HepG2 (cell line): ENCODE measurements at regions not wholly inside any gene's neighbourhood (a gene's known extent, or its start where the extent isn't known, plus 50 kb on each side); places are given as distances from the start of the nearest gene placed in this dataset.

ENCODE experiments used
- ATAC-seq: fragments of 200-7000 bp; cut with Tn5 transposase; 3 replicates; pipeline ENCODE4 v1.9.1; 2020; ENCODE audit warnings: mild to moderate bottlenecking, moderate library complexity
- BruUV-seq: library from RNA; stranded (reverse); fragments of 400-500 nt; replicated peaks from 2 replicates; lab custom pipeline; 2021; lab: Mats Ljungman, UMichigan
- CTCF ChIA-PET: fragments of 300-600 bp; formaldehyde crosslinking; extraction: SDS; loops from one replicate; lab custom pipeline; 2021; ENCODE audit warnings: low total read pairs, inconsistent platforms, low intra/inter-chr PET ratio; lab: Yijun Ruan, JAX
- POLR2A ChIA-PET: fragments of 350-600 bp; sonication (Branson Sonifier 250); formaldehyde crosslinking; loops from one replicate; lab custom pipeline; 2020; ENCODE audit warnings: antibody characterized with exemption, inconsistent platforms; lab: Yijun Ruan, JAX
- DNase-seq: peaks from one replicate; pipeline ENCODE4 v3.0.0-alpha.2; 2015; ENCODE audit warnings: low spot score
- FAIRE-seq: peaks from 3 replicates; lab custom pipeline; 2011; peaks lifted over from hg19 to GRCh38; lab: Jason Lieb, UNC
- H2AFZ ChIP-seq: one replicate; pipeline ENCODE4 v1.6.1; 2011; ENCODE audit warnings: low read length, inconsistent platforms
- H3K27ac ChIP-seq: fragments of 300-600 bp; 3 replicates; pipeline ENCODE4 v1.8.0; 2011; ENCODE audit warnings: mixed run types, mild to moderate bottlenecking, mixed read lengths, low read length, inconsistent platforms; ENCODE audit not compliant: insufficient read depth; ENCODE audit errors: extremely low read length
- H3K27me3 ChIP-seq, 2 experiments: fragments of 200-600 bp in 1 of 2; 2 replicates in 1 of 2; 3 replicates in 1 of 2; pipeline versions ENCODE4 v1.6.0 to v1.8.0; 2011; ENCODE audit warnings: low read length in 2 of 2, mild to moderate bottlenecking in 2 of 2, moderate library complexity in 2 of 2, inconsistent platforms in 1 of 2; ENCODE audit not compliant: insufficient read depth in 2 of 2, control insufficient read depth in 1 of 2
- H3K36me3 ChIP-seq, 2 experiments: fragments of 200-600 bp in 1 of 2; replicated peaks in 1 of 2; 2 replicates in 1 of 2; 3 replicates in 1 of 2; pipeline versions ENCODE4 v1.5.1 to v1.8.0; 2011; ENCODE audit warnings: low read length in 2 of 2, inconsistent platforms in 1 of 2; ENCODE audit not compliant: insufficient read depth in 2 of 2, control insufficient read depth in 1 of 2
- H3K4me1 ChIP-seq: 2 replicates; pipeline ENCODE4 v1.5.1; 2012; ENCODE audit warnings: low read length, inconsistent platforms; ENCODE audit not compliant: insufficient read depth
- H3K4me2 ChIP-seq: 2 replicates; pipeline ENCODE4 v1.6.0; 2011; ENCODE audit warnings: low read depth, low read length, inconsistent platforms
- H3K4me3 ChIP-seq, 3 experiments: fragments of 200-600 bp in 1 of 3; sonication (generic), shearing (Covaris generic) in 1 of 3; replicated peaks in 1 of 3; 2 replicates each; pipeline ENCODE4 v1.5.1; 2011 to 2016; ENCODE audit warnings: low read length in 3 of 3, inconsistent platforms in 2 of 3, low read depth in 2 of 3, mild to moderate bottlenecking in 2 of 3, control low read depth in 1 of 3, mixed read lengths in 1 of 3; ENCODE audit not compliant: insufficient read depth in 1 of 3
- H3K79me2 ChIP-seq: one replicate; pipeline ENCODE4 v1.6.1; 2011; ENCODE audit warnings: low read length, inconsistent platforms; ENCODE audit not compliant: insufficient read depth
- H3K9ac ChIP-seq: 2 replicates; pipeline ENCODE4 v1.6.0; 2011; ENCODE audit warnings: mild to moderate bottlenecking, low read depth, low read length, inconsistent platforms; ENCODE audit not compliant: insufficient read depth
- H3K9me3 ChIP-seq: 2 replicates; pipeline ENCODE4 v1.5.1; 2012; ENCODE audit warnings: mild to moderate bottlenecking, low read length
- H4K20me1 ChIP-seq: 2 replicates; pipeline ENCODE4 v1.6.0; 2011; ENCODE audit warnings: inconsistent platforms, mild to moderate bottlenecking, low read length, moderate library complexity; ENCODE audit not compliant: insufficient read depth
- ARID2 ChIP-seq: sonication (generic); formaldehyde crosslinking; IDR thresholded peaks from 2 replicates; pipeline ENCODE4 v1.8.1; 2022; ENCODE audit warnings: mild to moderate bottlenecking, missing genetic modification reagents, borderline replicate concordance
- NFKBIZ ChIP-seq: IDR thresholded peaks from 2 replicates; pipeline ENCODE4 v1.6.1; 2018; ENCODE audit warnings: missing genetic modification reagents, missing compliant biosample characterization
- ZKSCAN1 ChIP-seq: fragments of 150-350 bp; IDR thresholded peaks from 2 replicates; pipeline ENCODE4 v1.6.1; 2014; ENCODE audit warnings: low read length
- ZNF629 ChIP-seq: sonication (generic); formaldehyde crosslinking; conservative IDR thresholded peaks from 2 replicates; pipeline ENCODE4 v1.5.0; 2020; ENCODE audit warnings: missing genetic modification reagents
- ZNF792 ChIP-seq: IDR thresholded peaks from 2 replicates; pipeline ENCODE4 v1.6.1; 2016
- WGBS: methylation state at CpG from one replicate; pipeline ENCODE4 v1.1.6; 2017; ENCODE audit warnings: low lambda C conversion rate; 5-methylcytosine and 5-hydroxymethylcytosine counted together
- in situ Hi-C: cut with HindIII; loops from 2 replicates; pipeline ENCODE4 v1.10.0; 2017; ENCODE audit warnings: low pct_unique_long_range_greater_than_20kb; ENCODE audit not compliant: extremely low pct_ligation_motif_present
- intact Hi-C: fragments of 100-400 bp; cut with micrococcal nuclease; formaldehyde crosslinking; loops from one replicate; pipeline ENCODE4 v1.10.0; 2022; ENCODE audit not compliant: unreplicated experiment
- TF ChIP-seq, protein P1 (sequence below): IDR thresholded peaks from 2 replicates; pipeline ENCODE4 v1.6.1; 2016; ENCODE audit warnings: missing compliant biosample characterization, missing genetic modification reagents, borderline replicate concordance
- TF ChIP-seq, protein P2 (sequence below): sonication (generic); formaldehyde crosslinking; IDR thresholded peaks from 2 replicates; pipeline ENCODE4 v1.4.0; 2020; ENCODE audit warnings: missing genetic modification reagents

DNA sequence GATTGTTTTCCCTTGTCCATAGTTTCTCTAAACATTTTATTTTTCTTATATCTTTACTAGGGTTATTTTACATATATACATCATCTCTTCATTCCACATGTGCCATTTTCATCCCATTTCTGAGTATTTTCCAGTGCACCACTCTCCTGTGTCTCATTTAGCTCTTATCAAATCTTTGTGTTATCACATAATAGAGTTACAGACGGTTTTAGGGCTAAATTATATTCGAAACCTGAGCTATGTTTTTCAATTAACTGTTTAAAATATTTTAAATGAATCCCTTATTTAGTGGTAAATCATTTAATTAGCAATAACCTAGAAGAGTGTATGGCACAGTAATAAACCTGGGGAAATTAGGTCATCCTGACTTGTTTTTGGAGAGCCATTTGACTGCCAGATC lies 160.4 kb upstream of the DCN start:
- TF ChIP-seq, protein P1, sequence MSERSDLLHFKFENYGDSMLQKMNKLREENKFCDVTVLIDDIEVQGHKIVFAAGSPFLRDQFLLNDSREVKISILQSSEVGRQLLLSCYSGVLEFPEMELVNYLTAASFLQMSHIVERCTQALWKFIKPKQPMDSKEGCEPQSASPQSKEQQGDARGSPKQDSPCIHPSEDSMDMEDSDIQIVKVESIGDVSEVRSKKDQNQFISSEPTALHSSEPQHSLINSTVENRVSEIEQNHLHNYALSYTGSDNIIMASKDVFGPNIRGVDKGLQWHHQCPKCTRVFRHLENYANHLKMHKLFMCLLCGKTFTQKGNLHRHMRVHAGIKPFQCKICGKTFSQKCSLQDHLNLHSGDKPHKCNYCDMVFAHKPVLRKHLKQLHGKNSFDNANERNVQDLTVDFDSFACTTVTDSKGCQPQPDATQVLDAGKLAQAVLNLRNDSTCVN, result no peak
- no peak for TF ChIP-seq ZNF629
- TF ChIP-seq ZNF792 (CRISPR knock-in tag), result no peak
- no peak for TF ChIP-seq ARID2 (CRISPR knock-in tag)
- no peak for TF ChIP-seq ZKSCAN1
- TF ChIP-seq, protein P2, sequence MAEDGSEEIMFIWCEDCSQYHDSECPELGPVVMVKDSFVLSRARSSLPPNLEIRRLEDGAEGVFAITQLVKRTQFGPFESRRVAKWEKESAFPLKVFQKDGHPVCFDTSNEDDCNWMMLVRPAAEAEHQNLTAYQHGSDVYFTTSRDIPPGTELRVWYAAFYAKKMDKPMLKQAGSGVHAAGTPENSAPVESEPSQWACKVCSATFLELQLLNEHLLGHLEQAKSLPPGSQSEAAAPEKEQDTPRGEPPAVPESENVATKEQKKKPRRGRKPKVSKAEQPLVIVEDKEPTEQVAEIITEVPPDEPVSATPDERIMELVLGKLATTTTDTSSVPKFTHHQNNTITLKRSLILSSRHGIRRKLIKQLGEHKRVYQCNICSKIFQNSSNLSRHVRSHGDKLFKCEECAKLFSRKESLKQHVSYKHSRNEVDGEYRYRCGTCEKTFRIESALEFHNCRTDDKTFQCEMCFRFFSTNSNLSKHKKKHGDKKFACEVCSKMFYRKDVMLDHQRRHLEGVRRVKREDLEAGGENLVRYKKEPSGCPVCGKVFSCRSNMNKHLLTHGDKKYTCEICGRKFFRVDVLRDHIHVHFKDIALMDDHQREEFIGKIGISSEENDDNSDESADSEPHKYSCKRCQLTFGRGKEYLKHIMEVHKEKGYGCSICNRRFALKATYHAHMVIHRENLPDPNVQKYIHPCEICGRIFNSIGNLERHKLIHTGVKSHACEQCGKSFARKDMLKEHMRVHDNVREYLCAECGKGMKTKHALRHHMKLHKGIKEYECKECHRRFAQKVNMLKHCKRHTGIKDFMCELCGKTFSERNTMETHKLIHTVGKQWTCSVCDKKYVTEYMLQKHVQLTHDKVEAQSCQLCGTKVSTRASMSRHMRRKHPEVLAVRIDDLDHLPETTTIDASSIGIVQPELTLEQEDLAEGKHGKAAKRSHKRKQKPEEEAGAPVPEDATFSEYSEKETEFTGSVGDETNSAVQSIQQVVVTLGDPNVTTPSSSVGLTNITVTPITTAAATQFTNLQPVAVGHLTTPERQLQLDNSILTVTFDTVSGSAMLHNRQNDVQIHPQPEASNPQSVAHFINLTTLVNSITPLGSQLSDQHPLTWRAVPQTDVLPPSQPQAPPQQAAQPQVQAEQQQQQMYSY (CRISPR knock-in tag), result no peak
- TF ChIP-seq NFKBIZ (CRISPR knock-in tag), result no peak
- no peaks in the 10 kb centered on the region for H3K79me2 ChIP-seq
- ChIA-PET CTCF (no interaction called here), POLR2A (no interaction called here)
- intact Hi-C loops (no loop called here), in situ Hi-C loops (loop anchor here (25.0 kb wide), 1 partner anchor 381 kb away; the partner anchor contains the start of gene CCER1)
- no TSS peak for BruUV-seq
- no peaks in the 10 kb centered on the region for H3K9me3 ChIP-seq
- no peak overlapping the region for H3K4me2 ChIP-seq
- no peak overlapping the region for H3K9ac ChIP-seq
- H3K36me3 ChIP-seq, result no peaks in the 10 kb centered on the region
- H3K27ac ChIP-seq, result no peak overlapping the region
- DNase-seq (no peak), FAIRE-seq (no peak), ATAC-seq (no peak)
- H3K27me3 ChIP-seq, result no peaks in the 10 kb centered on the region
- H3K4me1 ChIP-seq, result no peaks in the 10 kb centered on the region
- 0% methylated on average over 2 of the region's 2 CpGs for WGBS
- no peak overlapping the region for H2AFZ ChIP-seq
- H3K4me3 ChIP-seq, result no peak overlapping the region
- H4K20me1 ChIP-seq, result no peaks in the 10 kb centered on the region
